ENCODE measurements at regions not wholly inside any gene's neighbourhood (a gene's known extent, or its start where the extent isn't known, plus 50 kb on each side); places are given as distances from the start of the nearest gene placed in this dataset.

DNA sequence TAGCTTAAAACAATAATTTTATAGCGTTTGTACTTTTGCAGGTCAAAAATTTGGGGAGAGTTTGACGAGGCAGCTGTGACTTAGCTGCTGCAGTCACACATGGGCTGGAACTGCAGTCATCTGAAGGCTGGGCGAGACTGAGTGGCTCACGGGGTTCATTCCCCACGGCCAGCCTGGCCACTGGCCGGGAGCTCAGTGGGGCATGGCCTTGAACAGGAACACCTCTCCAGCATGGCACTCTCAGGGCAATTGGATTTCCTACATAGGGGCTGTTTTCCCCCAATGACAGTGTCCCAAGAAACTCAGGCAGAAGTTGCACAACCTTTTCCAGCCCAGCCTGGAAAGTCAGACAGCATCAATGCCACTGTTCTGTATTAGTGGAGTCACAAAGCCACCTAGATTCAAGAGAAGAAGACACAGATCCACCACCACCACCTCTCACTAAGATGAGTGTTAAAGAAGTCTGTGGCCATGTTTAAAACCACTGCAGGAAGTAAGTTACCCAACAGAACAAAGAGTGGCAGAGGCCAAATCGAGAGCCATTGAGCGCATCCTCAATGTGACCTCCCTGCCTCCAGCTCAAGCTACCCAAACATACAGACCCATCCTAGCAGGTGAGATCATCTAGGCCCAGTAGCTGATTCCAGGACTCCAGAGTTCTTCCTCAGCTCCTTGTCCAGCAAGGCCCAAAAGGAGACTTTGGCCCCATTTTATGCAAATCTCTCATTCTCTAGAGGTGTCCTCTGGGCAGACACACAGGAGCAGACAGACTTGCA, 618.7 kb upstream of the CADM1 start:
- TF ChIP-seq, protein P1, sequence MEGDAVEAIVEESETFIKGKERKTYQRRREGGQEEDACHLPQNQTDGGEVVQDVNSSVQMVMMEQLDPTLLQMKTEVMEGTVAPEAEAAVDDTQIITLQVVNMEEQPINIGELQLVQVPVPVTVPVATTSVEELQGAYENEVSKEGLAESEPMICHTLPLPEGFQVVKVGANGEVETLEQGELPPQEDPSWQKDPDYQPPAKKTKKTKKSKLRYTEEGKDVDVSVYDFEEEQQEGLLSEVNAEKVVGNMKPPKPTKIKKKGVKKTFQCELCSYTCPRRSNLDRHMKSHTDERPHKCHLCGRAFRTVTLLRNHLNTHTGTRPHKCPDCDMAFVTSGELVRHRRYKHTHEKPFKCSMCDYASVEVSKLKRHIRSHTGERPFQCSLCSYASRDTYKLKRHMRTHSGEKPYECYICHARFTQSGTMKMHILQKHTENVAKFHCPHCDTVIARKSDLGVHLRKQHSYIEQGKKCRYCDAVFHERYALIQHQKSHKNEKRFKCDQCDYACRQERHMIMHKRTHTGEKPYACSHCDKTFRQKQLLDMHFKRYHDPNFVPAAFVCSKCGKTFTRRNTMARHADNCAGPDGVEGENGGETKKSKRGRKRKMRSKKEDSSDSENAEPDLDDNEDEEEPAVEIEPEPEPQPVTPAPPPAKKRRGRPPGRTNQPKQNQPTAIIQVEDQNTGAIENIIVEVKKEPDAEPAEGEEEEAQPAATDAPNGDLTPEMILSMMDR (conservative IDR thresholded peaks at IDR 0.05 in 1 of 2, IDR thresholded peaks at IDR 0.05 in 1 of 2; ENCODE audit: low read depth in 1 of 2, low read length in 2 of 2), result no peak
- TF ChIP-seq EZH2 (IDR thresholded peaks at IDR 0.05; ENCODE audit: low read length, missing control alignments), result no peak
